ENCODE measurements at regions not wholly inside any gene's neighbourhood (a gene's known extent, or its start where the extent isn't known, plus 50 kb on each side); places are given as distances from the start of the nearest gene placed in this dataset.
"Not testable (repeated sequence)": the region's sequence is repeated elsewhere in the genome, so short reads cannot be mapped to it uniquely, and the experiment has no call there.

- H2AK5ac ChIP-seq (ENCODE audit: low read length, severe bottlenecking), result no peak overlapping the region
- no peak overlapping the region for H2AFZ ChIP-seq (ENCODE audit: low read depth, low read length)
- H2BK12ac ChIP-seq (ENCODE audit: low read length in 2 of 2), result no peak overlapping the region
- H3K9ac ChIP-seq (ENCODE audit: low read length), result no peak overlapping the region
- no peak overlapping the region for H3K27ac ChIP-seq (ENCODE audit: low read length, poor library complexity, severe bottlenecking)
- no peak overlapping the region for H4K8ac ChIP-seq (ENCODE audit: low read length)
- no peaks in the 10 kb centered on the region for H3K9me3 ChIP-seq (ENCODE audit: control insufficient read depth, low read length)
- H3K36me3 ChIP-seq (ENCODE audit: control insufficient read depth in 1 of 2, insufficient read depth in 2 of 2, low read depth in 1 of 2, low read length in 2 of 2), result peaks cover 0 to 6% of the 10 kb centered on the region in 2 experiments
- 74% methylated on average over 3 of the region's 3 CpGs for WGBS
- H2BK15ac ChIP-seq (ENCODE audit: low read depth, poor library complexity, severe bottlenecking), result no peak overlapping the region
- no peak overlapping the region for H2BK5ac ChIP-seq (ENCODE audit: low read depth, low read length, poor library complexity, severe bottlenecking)
- H3K27me3 ChIP-seq (ENCODE audit: control insufficient read depth in 1 of 2, insufficient read depth in 1 of 2, low read length in 2 of 2), result no peaks in the 10 kb centered on the region
- H3K79me1 ChIP-seq (replicated peaks; ENCODE audit: low read length, poor library complexity, severe bottlenecking), result no peaks in the 10 kb centered on the region
- no peak overlapping the region for H3K4me2 ChIP-seq (ENCODE audit: low read length, poor library complexity, severe bottlenecking)
- no peak overlapping the region for H3K4ac ChIP-seq (ENCODE audit: low read depth in 1 of 2, low read length in 2 of 2)
- no peak overlapping the region for H3K14ac ChIP-seq (ENCODE audit: low read length in 2 of 2)
- H4K91ac ChIP-seq (ENCODE audit: low read length), result no peak overlapping the region
- DNase-seq, result no peak
- H3K18ac ChIP-seq (ENCODE audit: low read depth in 1 of 2, low read length in 2 of 2), result no peak overlapping the region
- H3K23ac ChIP-seq (ENCODE audit: low read length in 2 of 2), result no peak overlapping the region
- H2BK120ac ChIP-seq (ENCODE audit: low read depth, low read length), result no peak overlapping the region
- H3K4me3 ChIP-seq (ENCODE audit: insufficient read depth in 1 of 2, low read depth in 1 of 2, low read length in 2 of 2), result no peak overlapping the region
- H3K4me1 ChIP-seq (ENCODE audit: control insufficient read depth, insufficient read depth, low read depth, low read length), result no peaks in the 10 kb centered on the region
These were observed 147.8 kb downstream of the LEPR start for GRCh38 chr1:65568285-65568684.

GRCh38 chr1:65572701-65573421 lies 152.4 kb downstream of the LEPR start:
- H3K23ac ChIP-seq (ENCODE audit: low read length in 2 of 2), result no peak overlapping the region
- DNase-seq, result no peak
- H3K79me1 ChIP-seq (replicated peaks; ENCODE audit: low read length, poor library complexity, severe bottlenecking), result no peaks in the 10 kb centered on the region
- no peak overlapping the region for H2BK5ac ChIP-seq (ENCODE audit: low read depth, low read length, poor library complexity, severe bottlenecking)
- H2BK12ac ChIP-seq (ENCODE audit: low read length in 2 of 2), result no peak overlapping the region
- no peak overlapping the region for H3K4ac ChIP-seq (ENCODE audit: low read depth in 1 of 2, low read length in 2 of 2)
- H2AFZ ChIP-seq (ENCODE audit: low read depth, low read length), result no peak overlapping the region
- no peak overlapping the region for H3K9ac ChIP-seq (ENCODE audit: low read length)
- H3K36me3 ChIP-seq (ENCODE audit: control insufficient read depth in 1 of 2, insufficient read depth in 2 of 2, low read depth in 1 of 2, low read length in 2 of 2), result peaks cover 0 to 14% of the 10 kb centered on the region in 2 experiments
- peak overlapping the region; percentile 4 for H4K8ac ChIP-seq (ENCODE audit: low read length)
- no peak overlapping the region for H3K4me2 ChIP-seq (ENCODE audit: low read length, poor library complexity, severe bottlenecking)
- H2BK15ac ChIP-seq (ENCODE audit: low read depth, poor library complexity, severe bottlenecking), result no peak overlapping the region
- H3K14ac ChIP-seq (ENCODE audit: low read length in 2 of 2), result no peak overlapping the region
- H3K4me3 ChIP-seq (ENCODE audit: insufficient read depth in 1 of 2, low read depth in 1 of 2, low read length in 2 of 2), result no peak overlapping the region
- no peak overlapping the region for H2BK120ac ChIP-seq (ENCODE audit: low read depth, low read length)
- no peak overlapping the region for H3K27ac ChIP-seq (ENCODE audit: low read length, poor library complexity, severe bottlenecking)
- no peaks in the 10 kb centered on the region for H3K4me1 ChIP-seq (ENCODE audit: control insufficient read depth, insufficient read depth, low read depth, low read length)
- no peak overlapping the region for H4K91ac ChIP-seq (ENCODE audit: low read length)
- H3K18ac ChIP-seq (ENCODE audit: low read depth in 1 of 2, low read length in 2 of 2), result no peak overlapping the region
- WGBS, result 95% methylated on average over 10 of the region's 10 CpGs
- H3K27me3 ChIP-seq (ENCODE audit: control insufficient read depth in 1 of 2, insufficient read depth in 1 of 2, low read length in 2 of 2), result no peaks in the 10 kb centered on the region
- no peak overlapping the region for H2AK5ac ChIP-seq (ENCODE audit: low read length, severe bottlenecking)
- no peaks in the 10 kb centered on the region for H3K9me3 ChIP-seq (ENCODE audit: control insufficient read depth, low read length)

GRCh38 chr1:65577278-65577677 lies 156.8 kb downstream of the LEPR start:
- Histone ChIP-seq H2AK5ac (ENCODE audit: low read length, severe bottlenecking) (no peak overlapping the region), H3K4me3 (ENCODE audit: insufficient read depth in 1 of 2, low read depth in 1 of 2, low read length in 2 of 2) (no peak overlapping the region), H3K14ac (ENCODE audit: low read length in 2 of 2) (no peak overlapping the region), H3K79me1 (replicated peaks; ENCODE audit: low read length, poor library complexity, severe bottlenecking) (no peaks in the 10 kb centered on the region), H3K18ac (ENCODE audit: low read depth in 1 of 2, low read length in 2 of 2) (no peak overlapping the region), H3K4me1 (ENCODE audit: control insufficient read depth, insufficient read depth, low read depth, low read length) (no peaks in the 10 kb centered on the region), H2BK5ac (ENCODE audit: low read depth, low read length, poor library complexity, severe bottlenecking) (no peak overlapping the region), H2AFZ (ENCODE audit: low read depth, low read length) (no peak overlapping the region), H4K8ac (ENCODE audit: low read length) (no peak overlapping the region), H3K9me3 (ENCODE audit: control insufficient read depth, low read length) (peaks cover 2% of the 10 kb centered on the region), H3K27ac (ENCODE audit: low read length, poor library complexity, severe bottlenecking) (no peak overlapping the region), H3K9ac (ENCODE audit: low read length) (no peak overlapping the region), H3K4ac (ENCODE audit: low read depth in 1 of 2, low read length in 2 of 2) (no peak overlapping the region), H4K91ac (ENCODE audit: low read length) (no peak overlapping the region), H2BK15ac (ENCODE audit: low read depth, poor library complexity, severe bottlenecking) (no peak overlapping the region), H3K4me2 (ENCODE audit: low read length, poor library complexity, severe bottlenecking) (no peak overlapping the region), H2BK12ac (ENCODE audit: low read length in 2 of 2) (no peak overlapping the region), H3K27me3 (ENCODE audit: control insufficient read depth in 1 of 2, insufficient read depth in 1 of 2, low read length in 2 of 2) (no peaks in the 10 kb centered on the region), H3K23ac (ENCODE audit: low read length in 2 of 2) (no peak overlapping the region), H2BK120ac (ENCODE audit: low read depth, low read length) (no peak overlapping the region), H3K36me3 (ENCODE audit: control insufficient read depth in 1 of 2, insufficient read depth in 2 of 2, low read depth in 1 of 2, low read length in 2 of 2) (peaks cover 0 to 14% of the 10 kb centered on the region in 2 experiments)
- no peak for DNase-seq
- 100% methylated on average over 4 of the region's 4 CpGs for WGBS

DNA sequence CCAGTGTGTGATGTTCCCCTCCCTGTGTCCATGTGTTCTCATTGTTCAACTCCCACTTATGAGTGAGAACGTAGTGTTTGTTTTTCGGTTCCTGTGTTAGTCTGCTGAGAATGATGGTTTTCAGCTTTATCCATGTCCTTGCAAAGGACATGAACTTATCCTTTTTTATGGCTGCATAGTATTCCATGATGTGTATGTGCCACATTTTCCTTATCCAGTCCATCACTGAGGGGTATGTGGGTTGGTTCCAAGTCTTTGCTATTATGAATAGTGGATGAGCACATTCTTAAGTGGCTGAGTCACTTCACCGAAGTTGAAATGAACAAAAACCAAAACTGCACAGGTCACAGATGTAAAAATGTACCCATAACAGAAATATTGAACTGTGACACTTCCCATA lies 157.5 kb downstream of the LEPR start:
- not testable (repeated sequence) for H3K4ac ChIP-seq (ENCODE audit: low read depth in 1 of 2, low read length in 2 of 2); H3K4me2 ChIP-seq (ENCODE audit: low read length, poor library complexity, severe bottlenecking); DNase-seq; H3K18ac ChIP-seq (ENCODE audit: low read depth in 1 of 2, low read length in 2 of 2); H2BK12ac ChIP-seq (ENCODE audit: low read length in 2 of 2); H3K36me3 ChIP-seq (ENCODE audit: control insufficient read depth in 1 of 2, insufficient read depth in 2 of 2, low read depth in 1 of 2, low read length in 2 of 2); H4K91ac ChIP-seq (ENCODE audit: low read length); H3K9ac ChIP-seq (ENCODE audit: low read length); H2BK120ac ChIP-seq (ENCODE audit: low read depth, low read length); H2BK5ac ChIP-seq (ENCODE audit: low read depth, low read length, poor library complexity, severe bottlenecking); H3K27ac ChIP-seq (ENCODE audit: low read length, poor library complexity, severe bottlenecking); H3K9me3 ChIP-seq (ENCODE audit: control insufficient read depth, low read length); H3K4me1 ChIP-seq (ENCODE audit: control insufficient read depth, insufficient read depth, low read depth, low read length); H3K79me1 ChIP-seq (replicated peaks; ENCODE audit: low read length, poor library complexity, severe bottlenecking); H4K8ac ChIP-seq (ENCODE audit: low read length); H3K14ac ChIP-seq (ENCODE audit: low read length in 2 of 2); H3K23ac ChIP-seq (ENCODE audit: low read length in 2 of 2); H3K27me3 ChIP-seq (ENCODE audit: control insufficient read depth in 1 of 2, insufficient read depth in 1 of 2, low read length in 2 of 2); H2BK15ac ChIP-seq (ENCODE audit: low read depth, poor library complexity, severe bottlenecking); H3K4me3 ChIP-seq (ENCODE audit: insufficient read depth in 1 of 2, low read depth in 1 of 2, low read length in 2 of 2); H2AK5ac ChIP-seq (ENCODE audit: low read length, severe bottlenecking); H2AFZ ChIP-seq (ENCODE audit: low read depth, low read length)
- 93% methylated on average over 3 of the region's 3 CpGs for WGBS
